OCI-LY1 (cell line): ENCODE measurements at regions not wholly inside any gene's neighbourhood (a gene's known extent, or its start where the extent isn't known, plus 50 kb on each side); places are given as distances from the start of the nearest gene placed in this dataset.

Experiments
- H2AFZ ChIP-seq: fragments of 200-600 bp; sonication (generic), shearing (Covaris generic); 2 replicates; pipeline ENCODE4 v1.6.0; 2014; ENCODE audit warnings: antibody characterized with exemption, mild to moderate bottlenecking, low read length
- H3F3A ChIP-seq: fragments of 200-600 bp; sonication (generic), shearing (Covaris generic); 2 replicates; pipeline ENCODE4 v1.6.0; 2014; ENCODE audit warnings: mild to moderate bottlenecking, antibody characterized with exemption, low read length, moderate library complexity; ENCODE audit not compliant: insufficient read depth
- H3K27ac ChIP-seq: fragments of 200-600 bp; sonication (generic); 2 replicates; pipeline ENCODE4 v1.5.1; 2014; ENCODE audit warnings: low read length, mixed run types, mild to moderate bottlenecking, low read depth; ENCODE audit not compliant: poor library complexity, severe bottlenecking
- H3K27me3 ChIP-seq: fragments of 200-600 bp; sonication (generic); 2 replicates; pipeline ENCODE4 v1.6.0; 2014; ENCODE audit warnings: antibody characterized with exemption, mild to moderate bottlenecking, low read length, moderate library complexity; ENCODE audit not compliant: insufficient read depth
- H3K36me3 ChIP-seq: fragments of 200-600 bp; sonication (generic); 2 replicates; pipeline ENCODE4 v1.6.1; 2014; ENCODE audit warnings: mild to moderate bottlenecking, antibody characterized with exemption, low read length, moderate library complexity, mixed read lengths; ENCODE audit not compliant: insufficient read depth
- H3K4me1 ChIP-seq: fragments of 200-600 bp; sonication (generic); 2 replicates; pipeline ENCODE4 v1.5.1; 2014; ENCODE audit warnings: mild to moderate bottlenecking, low read length, moderate library complexity; ENCODE audit not compliant: insufficient read depth, severe bottlenecking
- H3K4me2 ChIP-seq: fragments of 200-600 bp; sonication (generic), shearing (Covaris generic); 2 replicates; pipeline ENCODE4 v1.6.1; 2014; ENCODE audit warnings: low read length
- H3K4me3 ChIP-seq: fragments of 200-600 bp; sonication (generic); 2 replicates; pipeline ENCODE4 v1.5.1; 2014; ENCODE audit warnings: low read length, low read depth, mild to moderate bottlenecking, mixed read lengths; ENCODE audit not compliant: poor library complexity, severe bottlenecking
- H3K79me2 ChIP-seq: fragments of 200-600 bp; shearing (Covaris generic); 2 replicates; pipeline ENCODE4 v1.6.1; 2016; ENCODE audit warnings: mixed run types, low read length, mixed read lengths; ENCODE audit not compliant: insufficient read depth
- H3K9ac ChIP-seq: fragments of 200-600 bp; sonication (generic), shearing (Covaris generic); 2 replicates; pipeline ENCODE4 v1.6.1; 2014; ENCODE audit warnings: mild to moderate bottlenecking, low read length, mixed read lengths
- H3K9me2 ChIP-seq: fragments of 200-600 bp; sonication (generic), shearing (Covaris generic); 2 replicates; pipeline ENCODE4 v1.6.1; 2014; ENCODE audit warnings: low read depth, mild to moderate bottlenecking, low read length, mixed read lengths
- H3K9me3 ChIP-seq: fragments of 200-600 bp; shearing (Covaris generic); 2 replicates; pipeline ENCODE4 v1.6.1; 2014; ENCODE audit warnings: low read length, mixed read lengths
- H4K20me1 ChIP-seq: fragments of 200-600 bp; sonication (generic), shearing (Covaris generic); 2 replicates; pipeline ENCODE4 v1.6.0; 2016; ENCODE audit warnings: mild to moderate bottlenecking, low read length; ENCODE audit not compliant: insufficient read depth
- CTCF ChIP-seq: fragments of 200-600 bp; sonication (generic), shearing (Covaris generic); IDR thresholded peaks from 2 replicates; pipeline ENCODE4 v1.5.1; 2017; ENCODE audit warnings: mild to moderate bottlenecking, antibody characterized with exemption, low read length, moderate library complexity, mixed read lengths
- EZH2 ChIP-seq: fragments of 200-600 bp; sonication (generic), shearing (Covaris generic); IDR thresholded peaks from 2 replicates; pipeline ENCODE4 v1.8.0; 2017; ENCODE audit warnings: borderline replicate concordance, mixed run types, mild to moderate bottlenecking, antibody characterized with exemption, low read length, moderate library complexity, mixed read lengths

- Histone ChIP-seq H3K27me3 (no peaks in the 10 kb centered on the region), H3K9me3 (no peaks in the 10 kb centered on the region), H3F3A (no peaks in the 10 kb centered on the region), H3K4me1 (no peaks in the 10 kb centered on the region), H3K4me3 (no peak overlapping the region), H2AFZ (no peak overlapping the region), H3K27ac (no peak overlapping the region), H3K36me3 (no peaks in the 10 kb centered on the region), H3K9me2 (no peaks in the 10 kb centered on the region), H4K20me1 (no peaks in the 10 kb centered on the region), H3K79me2 (no peaks in the 10 kb centered on the region), H3K4me2 (no peak overlapping the region), H3K9ac (no peak overlapping the region)
- no peak for TF ChIP-seq EZH2
- TF ChIP-seq CTCF: no peak
These were observed 182.6 kb upstream of the GLRA1 start for GRCh38 chr5:152107220-152107619.

- TF ChIP-seq EZH2 (no peak), CTCF (no peak)
- no peak overlapping the region for H3K9ac ChIP-seq
- no peak overlapping the region for H3K27ac ChIP-seq
- H3K9me2 ChIP-seq: no peaks in the 10 kb centered on the region
- no peak overlapping the region for H3K4me2 ChIP-seq
- no peak overlapping the region for H3K4me3 ChIP-seq
- H3K79me2 ChIP-seq: no peaks in the 10 kb centered on the region
- H4K20me1 ChIP-seq: no peaks in the 10 kb centered on the region
- H3K36me3 ChIP-seq: no peaks in the 10 kb centered on the region
- no peaks in the 10 kb centered on the region for H3K4me1 ChIP-seq
- no peak overlapping the region for H2AFZ ChIP-seq
- no peaks in the 10 kb centered on the region for H3K9me3 ChIP-seq
- no peaks in the 10 kb centered on the region for H3K27me3 ChIP-seq
- H3F3A ChIP-seq: no peaks in the 10 kb centered on the region
These were observed 181.9 kb upstream of the GLRA1 start for GRCh38 chr5:152106571-152106970.

- Histone ChIP-seq H3K4me1 (no peaks in the 10 kb centered on the region), H3F3A (no peaks in the 10 kb centered on the region), H3K4me2 (no peak overlapping the region), H2AFZ (no peak overlapping the region), H3K27me3 (no peaks in the 10 kb centered on the region), H4K20me1 (no peaks in the 10 kb centered on the region), H3K9ac (no peak overlapping the region), H3K9me2 (no peaks in the 10 kb centered on the region), H3K79me2 (no peaks in the 10 kb centered on the region), H3K27ac (no peak overlapping the region), H3K4me3 (no peak overlapping the region), H3K9me3 (no peaks in the 10 kb centered on the region), H3K36me3 (no peaks in the 10 kb centered on the region)
- TF ChIP-seq EZH2: no peak
- TF ChIP-seq CTCF: no peak
These were observed 180.4 kb upstream of the GLRA1 start for GRCh38 chr5:152105085-152105484.
